ENCODE measurements at regions not wholly inside any gene's neighbourhood (a gene's known extent, or its start where the extent isn't known, plus 50 kb on each side); places are given as distances from the start of the nearest gene placed in this dataset.

GRCh38 chr2:195279840-195280427 is 377.1 kb upstream of the SLC39A10 start:
- Mint-ChIP-seq H3K36me3 (ENCODE audit: low read depth) (no peaks in the 10 kb centered on the region), H3K4me1 (no peaks in the 10 kb centered on the region), H3K4me3 (no peak overlapping the region), H3K9me3 (no peaks in the 10 kb centered on the region), H3K27me3 (no peaks in the 10 kb centered on the region), H3K27ac (no peak overlapping the region)
- intact Hi-C loops (cut with micrococcal nuclease) = no loop called here
- no peak for DNase-seq
- TF ChIP-seq CTCF (IDR thresholded peaks at IDR 0.05) = no peak
- CTCF ChIA-PET = no interaction called here
- POLR2A ChIA-PET = no interaction called here
- ATAC-seq (ENCODE audit: low read depth) = no peak

GRCh38 chr2:195270466-195271039 is 386.5 kb upstream of the SLC39A10 start:
- no peak overlapping the region for H3K27ac Mint-ChIP-seq
- no peaks in the 10 kb centered on the region for H3K36me3 Mint-ChIP-seq (ENCODE audit: low read depth)
- ATAC-seq (ENCODE audit: low read depth) = no peak
- intact Hi-C loops (cut with micrococcal nuclease) = no loop called here
- H3K4me1 Mint-ChIP-seq = no peaks in the 10 kb centered on the region
- peaks cover 3% of the 10 kb centered on the region for H3K27me3 Mint-ChIP-seq
- peaks cover 2% of the 10 kb centered on the region for H3K9me3 Mint-ChIP-seq
- no peak overlapping the region for H3K4me3 Mint-ChIP-seq
- ChIA-PET CTCF (no interaction called here), POLR2A (no interaction called here)
- no peak for DNase-seq
- TF ChIP-seq CTCF (IDR thresholded peaks at IDR 0.05) = no peak

- H3K27ac Mint-ChIP-seq = no peak overlapping the region
- no peak overlapping the region for H3K4me3 Mint-ChIP-seq
- H3K27me3 Mint-ChIP-seq = peaks cover 3% of the 10 kb centered on the region
- POLR2A ChIA-PET = no interaction called here
- no peaks in the 10 kb centered on the region for H3K4me1 Mint-ChIP-seq
- H3K36me3 Mint-ChIP-seq (ENCODE audit: low read depth) = no peaks in the 10 kb centered on the region
- ATAC-seq (ENCODE audit: low read depth) (no peak), DNase-seq (no peak)
- intact Hi-C loops (cut with micrococcal nuclease) = no loop called here
- no peak for TF ChIP-seq CTCF (IDR thresholded peaks at IDR 0.05)
- CTCF ChIA-PET = no interaction called here
- H3K9me3 Mint-ChIP-seq = peaks cover 2% of the 10 kb centered on the region
Observed at GRCh38 chr2:195269220-195269619, 387.8 kb upstream of the SLC39A10 start.

GRCh38 chr2:195257979-195258378 is 399.0 kb upstream of the SLC39A10 start:
- DNase-seq (no peak), ATAC-seq (ENCODE audit: low read depth) (no peak)
- Mint-ChIP-seq H3K36me3 (ENCODE audit: low read depth) (no peaks in the 10 kb centered on the region), H3K9me3 (peaks cover 8% of the 10 kb centered on the region), H3K4me1 (no peaks in the 10 kb centered on the region), H3K27ac (no peak overlapping the region), H3K27me3 (peaks cover 4% of the 10 kb centered on the region), H3K4me3 (no peak overlapping the region)
- TF ChIP-seq CTCF (IDR thresholded peaks at IDR 0.05) = no peak
- CTCF ChIA-PET = no interaction called here
- intact Hi-C loops (cut with micrococcal nuclease) = no loop called here
- POLR2A ChIA-PET = no interaction called here

GRCh38 chr2:195252018-195252417 is 405.0 kb upstream of the SLC39A10 start:
- ATAC-seq (ENCODE audit: low read depth) (no peak), DNase-seq (no peak)
- intact Hi-C loops (cut with micrococcal nuclease) = no loop called here
- H3K9me3 Mint-ChIP-seq = peaks cover 16% of the 10 kb centered on the region
- ChIA-PET POLR2A (no interaction called here), CTCF (no interaction called here)
- H3K36me3 Mint-ChIP-seq (ENCODE audit: low read depth) = no peaks in the 10 kb centered on the region
- H3K27ac Mint-ChIP-seq = no peak overlapping the region
- H3K4me1 Mint-ChIP-seq = no peaks in the 10 kb centered on the region
- H3K27me3 Mint-ChIP-seq = peaks cover 4% of the 10 kb centered on the region
- H3K4me3 Mint-ChIP-seq = no peak overlapping the region
- TF ChIP-seq CTCF (IDR thresholded peaks at IDR 0.05) = no peak
